HG03460 (cell line): ENCODE measurements at regions not wholly inside any gene's neighbourhood (a gene's known extent, or its start where the extent isn't known, plus 50 kb on each side); places are given as distances from the start of the nearest gene placed in this dataset.
"Not testable (repeated sequence)": the region's sequence is repeated elsewhere in the genome, so short reads cannot be mapped to it uniquely, and the experiment has no call there.

Experiments
- ATAC-seq: cut with Tn5 transposase; IDR thresholded peaks from one replicate; pipeline ENCODE4 v1.9.1; 2021; ENCODE audit not compliant: unreplicated experiment

DNA sequence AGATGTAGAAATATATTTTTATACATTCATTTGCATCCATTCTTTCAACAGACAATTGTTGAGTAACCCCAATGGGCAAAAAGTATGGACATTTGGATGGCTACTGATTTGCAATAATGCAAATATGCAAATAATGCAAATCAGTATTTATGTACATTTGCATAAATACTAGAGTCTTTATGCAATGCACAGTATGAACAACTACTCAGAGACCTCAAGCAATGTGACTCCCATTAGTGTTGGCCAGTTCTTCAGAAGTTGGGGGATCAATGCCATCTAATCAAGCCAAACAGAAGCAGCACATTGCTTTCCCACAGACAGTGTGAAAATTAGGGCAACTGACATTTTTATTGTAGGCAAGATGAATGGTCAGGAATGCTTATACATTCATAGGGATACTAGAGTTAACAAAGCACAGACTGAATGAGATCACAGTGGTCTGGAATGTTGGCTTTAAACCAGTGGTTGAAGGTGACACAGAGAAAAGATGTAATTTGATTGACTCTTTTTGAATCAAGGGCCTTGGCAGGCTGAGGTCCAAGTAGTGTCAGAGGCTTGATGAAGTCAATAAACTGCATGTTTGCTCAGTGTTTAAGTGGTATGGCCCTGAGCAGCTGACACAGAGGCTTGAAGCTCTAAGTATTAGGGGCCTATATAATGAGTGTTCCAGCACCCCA, 256.6 kb downstream of the CTH start:
- no peak for ATAC-seq

DNA sequence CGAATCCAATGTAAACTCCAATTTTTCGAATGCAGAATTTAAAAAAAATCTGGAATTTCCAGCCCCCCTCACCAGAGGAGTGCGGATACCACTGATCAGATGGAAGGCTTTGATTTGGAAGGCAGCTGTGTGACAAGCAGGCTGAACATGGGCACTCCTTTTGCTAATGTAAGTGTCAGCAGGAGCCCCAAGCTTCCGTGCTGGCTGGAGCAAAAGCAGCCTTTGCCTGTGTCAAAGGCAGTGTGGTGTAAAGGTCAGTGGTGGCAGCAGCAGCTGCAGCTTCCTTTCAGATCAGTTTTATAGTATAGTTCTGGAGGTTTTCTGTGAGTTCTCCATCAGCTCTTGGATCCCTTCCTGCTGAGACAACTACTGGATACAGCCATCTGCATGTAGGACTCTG, 259.9 kb downstream of the CTH start:
- no peak for ATAC-seq

DNA sequence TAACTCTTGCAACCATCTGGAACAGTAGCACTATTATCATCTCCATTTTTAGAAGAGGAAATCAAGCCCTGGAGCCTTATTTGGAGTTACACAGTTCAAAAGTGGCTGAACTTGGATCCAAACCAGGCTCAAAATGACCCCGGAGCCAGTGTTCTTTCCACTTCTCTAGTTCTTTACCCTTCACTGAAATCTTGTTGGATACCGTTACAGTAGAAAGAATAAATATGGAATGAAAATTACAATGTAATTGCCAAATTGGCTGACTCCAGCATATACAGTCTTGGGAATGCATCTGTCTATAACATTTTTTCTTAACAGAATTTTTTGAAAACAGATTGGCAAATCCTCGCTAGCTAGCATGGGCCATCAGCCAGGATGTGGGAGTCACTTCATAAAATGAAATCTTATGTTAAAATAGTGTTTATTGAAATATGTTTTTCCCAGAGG, 261.4 kb downstream of the CTH start:
- no peak for ATAC-seq

DNA sequence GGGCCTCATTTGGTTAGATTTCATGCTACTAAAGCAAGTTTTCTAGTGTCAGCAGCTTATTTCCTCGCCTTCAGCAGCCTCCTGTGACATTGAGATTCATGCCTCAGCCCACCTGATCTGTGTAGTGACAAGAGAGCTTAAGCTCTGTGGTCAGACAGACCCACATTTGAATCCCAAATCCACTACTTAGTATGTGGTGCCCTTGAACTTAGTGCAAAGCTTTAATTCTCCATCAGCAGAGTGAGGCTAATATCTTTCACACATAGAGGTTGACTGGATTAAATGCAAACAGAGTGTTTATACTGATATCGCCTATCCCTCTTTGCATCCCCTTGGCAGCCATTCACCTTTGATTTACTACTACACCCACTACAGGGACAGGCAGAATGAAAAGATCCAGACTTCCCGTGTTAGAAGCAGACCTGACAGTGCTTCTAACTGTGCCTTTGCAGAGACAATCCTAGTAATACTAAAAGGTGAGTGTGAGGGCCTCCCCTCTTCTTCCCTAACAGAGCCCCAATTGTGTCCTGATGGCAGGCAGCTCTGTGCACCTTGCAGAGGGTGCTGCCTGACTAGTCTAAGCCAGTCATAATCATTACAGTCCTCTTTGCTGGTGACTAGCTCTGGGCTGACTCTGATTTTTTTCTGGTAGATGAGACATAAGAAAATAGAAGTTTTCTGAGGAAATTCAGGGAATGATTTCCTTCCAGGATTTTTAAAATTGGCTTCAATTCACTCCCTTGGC, 264.0 kb downstream of the CTH start:
- no peak for ATAC-seq

DNA sequence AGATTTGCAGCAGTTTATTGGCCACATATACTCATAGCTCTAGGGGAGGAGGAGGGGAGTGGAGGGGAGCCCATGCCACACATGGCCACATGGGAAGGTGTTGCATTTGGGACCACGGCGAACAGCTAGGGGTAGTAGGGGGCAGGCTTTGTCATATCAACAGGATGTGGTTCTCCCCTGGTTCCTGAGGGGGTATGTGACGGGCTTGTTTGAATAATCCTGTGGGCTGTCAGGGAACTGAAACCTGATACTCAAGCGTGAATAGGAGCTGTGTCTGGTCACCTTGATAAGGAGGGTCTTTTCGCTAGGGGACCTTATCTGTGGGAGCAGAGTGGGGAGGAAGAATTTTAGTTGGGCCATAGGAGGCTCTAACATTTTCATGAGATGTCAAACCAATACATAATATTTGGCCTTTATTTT, 264.7 kb downstream of the CTH start:
- ATAC-seq = peak; percentile 76

DNA sequence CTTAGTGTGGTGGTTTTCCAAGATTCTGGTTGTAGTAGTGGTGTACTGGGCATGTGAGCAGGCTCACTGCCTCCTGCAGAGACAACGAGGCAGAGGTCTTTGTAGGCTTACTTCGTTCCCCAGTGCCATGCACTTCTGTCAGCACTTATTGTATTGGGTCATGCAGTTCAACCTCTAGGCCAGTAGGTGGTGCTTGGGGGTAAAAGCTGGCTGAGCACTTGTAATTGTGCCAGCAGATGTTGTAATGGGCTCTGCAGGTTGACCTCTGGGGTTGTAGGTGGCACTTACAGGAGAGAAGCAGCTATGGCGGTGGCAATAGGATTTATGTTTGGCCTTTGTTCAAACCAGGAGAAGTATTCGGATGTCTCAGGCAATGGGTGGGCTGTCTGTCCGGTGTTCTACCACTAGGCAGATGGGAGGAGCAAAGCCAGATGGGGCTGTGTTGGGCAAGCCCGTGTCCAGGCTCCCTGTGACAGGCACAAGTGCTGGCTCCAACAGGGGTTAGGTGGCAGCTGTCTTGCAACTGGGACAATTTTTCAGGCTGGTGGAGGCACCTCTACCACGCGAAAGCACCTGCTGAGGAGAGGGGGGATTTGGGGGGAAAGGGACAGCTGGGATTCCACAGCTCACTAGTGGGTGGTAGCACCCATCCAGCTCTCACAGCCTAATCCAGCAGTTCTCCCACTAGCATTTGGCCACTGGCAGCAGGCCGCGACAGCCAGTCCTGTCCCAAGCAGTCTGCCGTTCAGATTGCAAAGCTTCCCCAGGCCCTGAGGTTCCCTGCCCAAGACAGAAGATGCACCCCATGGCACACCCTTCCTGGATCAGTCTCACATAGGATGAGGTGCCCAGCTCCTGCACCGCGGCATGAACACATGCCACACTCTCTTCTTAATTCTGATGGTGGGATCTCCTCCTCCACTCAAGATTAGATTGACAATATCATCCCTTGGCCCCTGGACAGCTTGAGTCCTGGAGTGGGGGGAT, 274.5 kb downstream of the CTH start:
- peak; percentile 98 for ATAC-seq

DNA sequence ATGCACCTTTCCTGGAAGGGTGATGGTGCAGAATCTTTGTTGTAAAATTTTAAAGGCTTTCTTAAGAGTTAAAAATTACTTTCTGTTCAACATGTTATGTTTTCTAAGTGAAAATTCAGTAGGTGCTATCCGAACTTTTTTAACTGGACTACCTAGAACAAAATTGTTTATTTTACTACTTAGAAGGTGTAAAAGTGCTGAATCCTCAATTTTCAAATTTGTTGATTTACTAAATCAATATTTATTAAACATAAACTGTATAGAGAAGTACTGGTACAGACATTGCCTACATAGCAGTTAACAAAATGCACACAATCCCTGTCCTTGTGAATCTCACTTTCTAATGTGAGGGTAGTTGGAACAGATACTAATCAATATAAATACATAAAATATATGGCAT, 277.5 kb downstream of the CTH start:
- ATAC-seq = no peak

DNA sequence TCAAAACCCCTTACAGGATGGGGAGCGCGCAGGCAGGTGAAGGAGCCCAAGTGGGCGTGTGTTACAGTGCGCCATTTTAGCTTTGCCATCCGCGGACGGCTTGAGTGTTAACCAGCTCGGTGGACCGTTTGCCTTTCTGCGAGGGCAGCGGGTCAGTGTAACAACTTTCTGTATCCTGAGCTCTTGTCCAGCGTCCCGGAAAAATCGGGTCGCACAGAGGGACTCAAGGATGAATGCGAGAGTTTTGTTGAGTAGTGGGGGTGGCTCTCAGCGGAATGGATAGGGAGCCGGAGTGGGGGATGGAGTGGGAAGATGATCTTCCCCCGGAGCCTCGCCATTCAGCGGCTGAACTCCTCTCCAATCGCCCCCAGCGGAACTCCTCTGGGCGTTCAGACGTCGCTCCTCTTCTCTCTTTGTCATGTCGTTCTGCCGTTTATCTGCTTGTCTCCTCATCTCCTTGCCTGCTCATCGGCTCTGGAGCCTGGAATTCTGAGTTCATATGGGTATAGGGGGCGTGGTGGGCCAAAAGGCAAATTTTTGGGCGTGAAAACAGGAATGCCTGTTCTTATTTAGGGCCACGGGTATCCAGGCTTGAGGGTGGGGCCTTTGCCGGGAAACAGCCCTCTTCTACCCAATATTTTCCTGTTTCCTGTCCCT, 295.4 kb downstream of the CTH start:
- no peak for ATAC-seq

DNA sequence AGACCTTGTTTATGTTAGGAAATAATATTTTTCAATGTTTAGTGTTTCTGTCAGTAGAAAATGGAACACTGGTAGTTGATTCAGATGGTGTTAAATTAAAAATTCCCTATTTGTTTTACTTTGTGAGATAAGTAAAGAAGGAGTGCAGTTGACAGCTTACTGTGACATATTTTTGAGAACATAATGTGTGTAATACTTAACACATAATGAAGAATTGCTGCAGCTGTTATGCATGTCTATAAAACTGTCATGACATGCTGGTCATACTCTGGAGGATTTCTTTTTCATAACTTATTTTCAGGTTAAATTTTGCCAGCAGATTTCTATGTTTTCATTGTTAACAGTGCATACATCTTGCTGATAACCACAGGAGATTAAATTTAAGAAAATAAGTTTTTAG, 296.1 kb downstream of the CTH start:
- ATAC-seq = no peak

DNA sequence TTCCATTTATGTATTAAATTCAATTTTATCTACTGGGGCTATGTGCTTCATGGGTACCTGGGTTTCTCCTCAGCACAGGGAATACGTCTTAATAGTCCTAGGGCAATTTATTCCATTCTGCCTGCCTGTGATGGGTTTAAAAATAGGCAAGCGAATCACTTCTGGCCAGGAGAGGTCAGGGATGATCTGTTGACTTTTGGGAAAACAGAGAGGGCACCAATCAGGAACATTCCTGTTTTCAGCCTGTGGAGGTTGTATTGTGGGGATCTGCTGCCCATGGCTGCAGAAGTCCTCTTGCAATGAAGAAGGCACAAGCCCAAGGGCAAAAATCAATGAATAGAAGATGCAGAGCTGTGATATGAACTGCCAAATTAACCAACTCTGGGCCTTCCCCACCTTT, 303.1 kb downstream of the CTH start:
- no peak for ATAC-seq

DNA sequence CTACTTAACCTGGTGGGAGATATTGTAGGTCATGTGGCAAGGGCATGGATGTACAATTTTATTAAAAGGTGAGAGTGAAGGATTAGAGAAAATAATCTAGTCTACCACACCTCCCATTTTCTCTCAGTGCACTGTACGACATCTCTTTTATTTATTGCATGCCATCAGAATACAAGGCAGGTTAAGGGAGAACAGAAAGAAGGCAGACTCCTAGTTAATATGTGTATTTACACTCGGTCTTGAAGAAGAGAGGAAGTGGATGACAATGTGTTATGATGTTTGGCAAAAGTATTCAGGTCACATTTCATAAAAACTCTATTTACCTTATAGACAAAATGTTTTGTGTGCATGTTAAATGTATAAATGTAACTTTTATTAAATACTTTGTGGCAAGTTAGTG, 306.1 kb downstream of the CTH start:
- no peak for ATAC-seq

DNA sequence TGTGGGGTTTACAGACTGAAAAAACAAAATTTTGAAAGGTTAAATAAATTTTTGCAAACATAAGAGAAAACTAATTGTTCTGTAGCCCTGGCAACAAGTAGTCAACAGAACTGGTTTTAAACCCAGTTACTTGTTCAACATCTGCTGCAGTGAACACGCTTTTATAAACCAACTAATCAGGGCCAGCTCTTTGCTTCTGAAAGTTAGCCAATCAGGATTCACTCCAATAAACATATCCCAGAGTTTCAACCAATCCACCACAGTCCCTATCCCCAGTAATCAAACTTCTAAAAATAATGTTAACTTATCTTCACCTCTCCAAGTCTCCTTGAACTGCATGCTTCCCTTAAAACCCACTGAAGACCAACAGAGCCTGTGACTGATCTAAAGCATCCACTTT, 306.6 kb downstream of the CTH start:
- ATAC-seq = no peak

DNA sequence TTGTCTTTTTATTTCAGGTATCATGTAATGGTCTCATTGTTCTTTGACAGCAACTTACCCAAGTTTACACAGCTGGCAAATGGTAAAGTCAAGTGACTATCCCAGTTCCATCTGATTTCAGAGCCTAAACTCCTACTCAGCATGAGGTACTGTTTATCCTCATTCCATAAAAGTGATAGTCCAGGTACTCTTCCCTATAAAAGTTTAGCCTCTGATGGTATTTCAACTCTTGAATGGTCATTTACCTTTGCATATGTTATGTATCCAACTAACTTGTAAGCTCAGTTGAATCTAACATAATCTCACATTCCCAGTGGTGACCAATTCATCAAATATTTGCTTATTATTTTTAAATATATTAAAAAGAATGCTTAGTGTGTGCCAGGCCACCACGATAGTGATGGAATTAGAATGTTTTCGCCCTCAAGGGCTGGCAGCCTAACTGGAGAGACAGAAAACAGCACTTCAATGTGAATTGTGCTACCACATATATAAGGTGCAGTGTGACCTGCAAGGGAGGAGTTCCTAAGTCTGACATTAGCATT, 307.1 kb downstream of the CTH start:
- no peak for ATAC-seq

DNA sequence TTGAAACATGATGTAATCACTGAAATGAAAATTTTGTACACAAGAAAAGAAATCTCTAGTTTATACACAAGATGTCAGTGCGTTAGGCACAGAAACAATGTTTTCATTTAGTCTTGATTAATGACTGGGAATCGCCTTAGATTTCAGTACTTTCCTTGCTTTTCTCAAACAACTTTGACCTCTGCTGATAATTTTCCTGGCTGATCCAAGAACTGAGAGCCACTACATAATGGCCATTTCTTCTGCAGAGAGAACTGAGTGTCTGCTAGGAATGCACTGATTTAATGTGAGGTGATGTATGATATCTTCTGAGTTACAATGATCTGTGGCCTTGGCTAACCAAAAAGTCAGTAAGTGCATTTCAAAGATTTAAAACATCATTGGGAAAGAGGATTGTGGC, 308.1 kb downstream of the CTH start:
- no peak for ATAC-seq

DNA sequence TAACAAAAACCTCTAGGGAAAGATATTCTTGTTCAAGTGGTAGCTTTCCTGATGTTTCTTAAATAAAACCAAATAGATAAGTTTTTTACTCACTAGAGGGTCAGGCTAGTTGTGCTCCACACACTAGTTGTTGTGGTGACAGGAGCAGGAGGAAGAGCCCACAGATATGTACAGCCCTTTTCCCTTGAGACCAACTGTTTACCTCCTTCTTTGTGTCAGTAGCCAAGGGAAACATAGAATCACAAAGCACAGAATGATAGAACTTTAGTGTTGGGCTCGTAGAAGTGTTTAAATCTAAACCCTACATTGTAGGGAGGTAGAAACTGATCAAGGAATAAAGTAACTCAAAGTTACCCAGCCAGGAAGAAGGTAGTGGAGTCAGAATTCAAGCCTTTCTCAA, 309.0 kb downstream of the CTH start:
- no peak for ATAC-seq

DNA sequence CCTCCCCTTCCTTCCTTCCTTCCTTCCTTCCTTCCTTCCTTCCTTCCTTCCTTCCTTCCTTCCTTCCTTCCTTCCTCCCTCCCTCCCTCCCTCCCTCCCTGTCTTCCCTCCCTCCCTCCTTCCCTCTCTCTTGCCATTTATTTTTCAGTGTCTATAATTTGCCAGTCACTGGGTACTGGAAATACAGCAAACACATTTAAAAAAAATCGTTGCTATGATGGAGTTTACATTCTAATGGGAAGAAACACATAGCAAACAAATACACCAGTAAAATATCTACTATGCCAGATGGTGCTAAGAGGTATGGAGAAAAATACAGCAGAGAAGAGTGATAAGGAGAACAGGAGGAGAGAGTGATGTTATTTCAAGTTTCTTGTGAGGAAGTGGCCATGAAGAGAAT, 309.5 kb downstream of the CTH start:
- no peak for ATAC-seq

DNA sequence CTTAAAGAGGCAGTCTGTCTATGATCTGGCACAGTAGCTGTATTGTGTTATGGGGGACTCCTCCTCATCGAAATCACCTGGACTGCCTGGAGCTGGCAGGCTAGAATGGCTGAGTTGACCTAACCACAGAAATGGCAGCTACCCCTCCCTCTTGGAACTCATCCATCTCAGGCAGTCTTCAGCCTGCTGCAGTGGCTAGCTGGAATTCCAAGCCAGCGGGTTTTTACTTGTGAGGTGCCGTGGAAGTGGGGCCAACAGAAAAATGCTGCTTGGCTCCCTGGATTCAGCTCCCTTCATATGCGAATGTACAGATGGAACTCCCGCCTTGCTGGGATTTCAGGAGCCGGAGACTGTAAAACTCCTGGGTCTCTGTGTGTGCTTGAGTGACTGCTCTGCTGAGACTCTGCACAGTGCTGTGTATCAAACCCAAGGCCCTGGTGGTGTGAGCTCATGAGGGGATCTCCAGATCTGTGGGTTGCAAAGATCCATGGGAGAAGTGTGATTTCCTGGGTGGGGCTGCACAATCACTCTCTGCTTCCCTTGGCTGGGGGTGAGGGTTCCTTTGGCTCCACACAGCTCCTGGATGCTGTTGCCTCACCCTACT, 316.9 kb downstream of the CTH start:
- no peak for ATAC-seq

DNA sequence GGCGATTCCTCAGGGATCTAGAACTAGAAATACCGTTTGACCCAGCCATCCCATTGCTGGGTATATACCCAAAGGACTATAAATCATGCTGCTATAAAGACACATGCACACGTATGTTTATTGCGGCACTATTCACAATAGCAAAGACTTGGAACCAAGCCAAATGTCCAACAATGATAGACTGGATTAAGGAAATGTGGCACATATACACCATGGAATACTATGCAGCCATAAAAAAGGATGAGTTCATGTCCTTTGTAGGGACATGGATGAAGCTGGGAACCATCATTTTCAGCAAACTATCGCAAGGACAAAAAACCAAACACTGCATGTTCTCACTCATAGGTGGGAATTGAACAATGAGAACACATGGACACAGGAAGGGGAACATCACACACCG, 311.1 kb downstream of the PTGER3 start:
- ATAC-seq = not testable (repeated sequence)

DNA sequence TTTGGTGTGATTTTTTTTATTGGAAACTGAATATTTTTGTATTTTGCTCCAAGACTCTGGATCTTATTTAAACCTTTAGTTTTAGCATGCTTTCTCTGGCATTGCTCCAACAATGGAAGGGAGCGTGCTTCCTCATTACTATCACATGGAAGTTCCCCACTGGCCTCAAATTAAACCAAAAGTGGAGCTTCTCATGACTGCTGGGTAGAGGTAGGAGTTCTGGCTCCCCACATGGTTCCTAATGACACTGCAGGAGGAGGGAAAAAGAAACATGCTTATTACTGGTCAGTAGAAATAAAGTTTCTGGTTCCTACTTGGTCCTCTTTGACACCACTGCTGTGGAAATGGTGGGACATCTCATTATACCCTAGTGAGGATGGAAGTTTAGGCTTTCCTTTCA, 310.5 kb downstream of the PTGER3 start:
- ATAC-seq = no peak

DNA sequence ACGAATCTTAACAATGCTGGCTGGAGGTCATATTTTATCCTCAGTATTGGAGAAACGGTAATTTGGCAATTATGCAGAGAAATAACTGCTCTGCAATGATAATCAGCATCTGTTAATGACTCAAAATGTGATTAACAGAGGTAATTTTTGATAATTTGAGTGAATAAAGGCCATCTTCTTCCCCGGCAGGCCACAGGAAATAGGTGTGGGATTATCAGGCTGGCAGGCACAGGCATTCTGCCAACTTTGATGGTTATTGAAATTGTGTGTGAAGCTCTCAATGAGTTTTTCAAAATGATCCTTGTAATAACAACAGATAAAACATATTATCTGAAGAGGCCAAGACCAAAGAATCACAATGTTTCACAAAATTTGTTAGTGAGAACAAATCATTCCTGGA, 309.0 kb downstream of the PTGER3 start:
- no peak for ATAC-seq
